Endothelial cell of umbilical vein (primary cell): ENCODE measurements at regions not wholly inside any gene's neighbourhood (a gene's known extent, or its start where the extent isn't known, plus 50 kb on each side); places are given as distances from the start of the nearest gene placed in this dataset.

Experiments used
- BruUV-seq: library from RNA; stranded (reverse); fragments of 400-500 nt; replicated peaks from 2 replicates; lab custom pipeline; 2021; lab: Mats Ljungman, UMichigan
- CTCF ChIA-PET: fragments of 300-600, 350-600 bp; sonication (Branson Sonifier 250); formaldehyde crosslinking; loops from one replicate; lab custom pipeline; 2021; ENCODE audit warnings: antibody characterized with exemption, inconsistent platforms; lab: Charles Lee
- POLR2A ChIA-PET: fragments of 300-600, 350-600 bp; sonication (Branson Sonifier 250); formaldehyde crosslinking; loops from one replicate; lab custom pipeline; 2021; ENCODE audit warnings: antibody characterized with exemption, inconsistent platforms; lab: Charles Lee
- DNase-seq: peaks from one replicate; pipeline ENCODE4 v3.0.0-alpha.2; 2011; ENCODE audit warnings: low read depth, low spot score
- FAIRE-seq: peaks from 2 replicates; lab custom pipeline; 2011; peaks lifted over from hg19 to GRCh38; lab: Jason Lieb, UNC
- H2AFZ ChIP-seq: 2 replicates; pipeline ENCODE4 v1.6.0; 2012; ENCODE audit warnings: low read depth, low read length, control low read depth, inconsistent platforms
- H3K27ac ChIP-seq: 2 replicates; pipeline ENCODE4 v1.5.1; 2011; ENCODE audit warnings: low read depth, mild to moderate bottlenecking, control low read depth, low read length, moderate library complexity; ENCODE audit not compliant: insufficient read depth
- H3K27me3 ChIP-seq, 2 experiments: 2 replicates each; pipeline versions ENCODE4 v1.6.0 to v1.6.1; 2011; ENCODE audit warnings: low read length in 2 of 2, mixed read lengths in 1 of 2; ENCODE audit not compliant: control insufficient read depth in 2 of 2, insufficient read depth in 2 of 2
- H3K36me3 ChIP-seq, 2 experiments: 2 replicates in 1 of 2; 3 replicates in 1 of 2; pipeline ENCODE4 v1.5.1; 2011; ENCODE audit warnings: low read length in 2 of 2, mild to moderate bottlenecking in 1 of 2, moderate library complexity in 1 of 2; ENCODE audit not compliant: control insufficient read depth in 2 of 2, insufficient read depth in 2 of 2; ENCODE audit errors: extremely low read depth in 1 of 2
- H3K4me1 ChIP-seq: 3 replicates; pipeline ENCODE4 v1.5.1; 2011; ENCODE audit warnings: mild to moderate bottlenecking, low read length; ENCODE audit not compliant: control insufficient read depth, insufficient read depth; ENCODE audit errors: extremely low read depth
- H3K4me2 ChIP-seq: 2 replicates; pipeline ENCODE4 v1.6.1; 2011; ENCODE audit warnings: low read length, control low read depth, mixed read lengths; ENCODE audit not compliant: insufficient read depth
- H3K4me3 ChIP-seq, 3 experiments: fragments of 200-600 bp in 1 of 3; sonication (generic), shearing (Covaris generic) in 1 of 3; replicated peaks in 1 of 3; 2 replicates each; pipeline ENCODE4 v1.5.1; 2011 to 2016; ENCODE audit warnings: control low read depth in 3 of 3, low read length in 3 of 3, mild to moderate bottlenecking in 2 of 3, inconsistent platforms in 1 of 3, low read depth in 1 of 3, moderate library complexity in 1 of 3; ENCODE audit not compliant: insufficient read depth in 1 of 3
- H3K79me2 ChIP-seq: 2 replicates; pipeline ENCODE4 v1.6.0; 2012; ENCODE audit warnings: low read length, inconsistent platforms; ENCODE audit not compliant: control insufficient read depth, insufficient read depth
- H3K9ac ChIP-seq: replicated peaks from 2 replicates; pipeline ENCODE3; 2011; ENCODE audit warnings: low read length, control low read depth; ENCODE audit not compliant: insufficient read depth; ENCODE audit errors: extremely low read depth
- H3K9me1 ChIP-seq: replicated peaks from 3 replicates; pipeline ENCODE4 v1.6.0; 2011; ENCODE audit warnings: mild to moderate bottlenecking, low read length; ENCODE audit not compliant: control insufficient read depth, insufficient read depth; ENCODE audit errors: extremely low read depth
- H3K9me3 ChIP-seq: replicated peaks from 2 replicates; pipeline ENCODE4 v1.5.1; 2012; ENCODE audit warnings: low read length, inconsistent platforms; ENCODE audit not compliant: control insufficient read depth, insufficient read depth
- H4K20me1 ChIP-seq: replicated peaks from 2 replicates; pipeline ENCODE3; 2011; ENCODE audit warnings: mild to moderate bottlenecking, low read length; ENCODE audit not compliant: control insufficient read depth, insufficient read depth; ENCODE audit errors: extremely low read depth
- CTCF ChIP-seq, 2 donors: IDR thresholded peaks; 1 replicate in 1 of 2; 2 replicates in 1 of 2; pipeline ENCODE4 v1.5.1; 2011; ENCODE audit warnings: low read length in 2 of 2, mild to moderate bottlenecking in 2 of 2, moderate library complexity in 2 of 2, control low read depth in 1 of 2, inconsistent platforms in 1 of 2, low read depth in 1 of 2; ENCODE audit not compliant: insufficient read depth in 1 of 2; ENCODE audit errors: extremely low read depth in 1 of 2
- EZH2 ChIP-seq: IDR thresholded peaks from 2 replicates; pipeline ENCODE4 v1.6.1; 2012; ENCODE audit warnings: borderline replicate concordance, low read depth, mild to moderate bottlenecking, moderate library complexity, low read length, inconsistent platforms; ENCODE audit not compliant: severe bottlenecking
- FOS ChIP-seq: IDR thresholded peaks from 2 replicates; pipeline ENCODE4 v1.6.1; 2011; ENCODE audit warnings: mild to moderate bottlenecking, low read length, moderate library complexity, borderline replicate concordance; ENCODE audit not compliant: insufficient read depth
- GATA2 ChIP-seq: IDR thresholded peaks from 2 replicates; pipeline ENCODE4 v1.7.0; 2011; ENCODE audit warnings: low read depth, mild to moderate bottlenecking, moderate library complexity, mixed read lengths, low read length; ENCODE audit not compliant: insufficient read length, insufficient read depth
- JUN ChIP-seq: IDR thresholded peaks from 2 replicates; pipeline ENCODE4 v1.6.1; 2011; ENCODE audit warnings: borderline replicate concordance, low read depth; ENCODE audit not compliant: insufficient read length, insufficient read depth
- MAX ChIP-seq: IDR thresholded peaks from 2 replicates; pipeline ENCODE4 v1.6.1; 2011; ENCODE audit not compliant: insufficient read depth, insufficient read length
- MYC ChIP-seq: IDR thresholded peaks from one replicate; pipeline ENCODE4 v1.6.1; 2011; ENCODE audit warnings: mild to moderate bottlenecking, low read depth, low read length
- POLR2A ChIP-seq: IDR thresholded peaks from 2 replicates; pipeline ENCODE4 v1.6.1; 2012; ENCODE audit warnings: low read depth, mild to moderate bottlenecking, control low read depth, low read length
- POLR2AphosphoS5 ChIP-seq: IDR thresholded peaks from 2 replicates; pipeline ENCODE4 v1.6.1; 2012; ENCODE audit warnings: low read depth, mild to moderate bottlenecking, control low read depth, low read length, moderate library complexity; ENCODE audit not compliant: insufficient read depth
- dilution Hi-C: fragments of 300-500 bp; cut with MboI; formaldehyde crosslinking; loops from one replicate; pipeline ENCODE4 v1.15.0; 2019; ENCODE audit warnings: low sequenced_read_pairs; ENCODE audit not compliant: extremely low pct_ligation_motif_present
- intact Hi-C: fragments of 100-400 bp; cut with micrococcal nuclease; formaldehyde crosslinking; loops from one replicate; pipeline ENCODE4 v1.10.0; 2022

GRCh38 chr2:226310146-226310545 is 489.5 kb downstream of the IRS1 start:
- TF ChIP-seq MAX (no peak), JUN (no peak), EZH2 (no peak), CTCF (IDR thresholded peaks at IDR 0.05; ENCODE audit: extremely low read depth in 1 of 2, insufficient read depth in 1 of 2, low read depth in 1 of 2, low read length in 2 of 2) (no peak), MYC (no peak), POLR2A (no peak), GATA2 (no peak), POLR2AphosphoS5 (no peak), FOS (no peak)
- H3K4me3 ChIP-seq: no peak overlapping the region
- DNase-seq (no peak), FAIRE-seq (no peak)
- H3K4me2 ChIP-seq: no peak overlapping the region
- no peak overlapping the region for H2AFZ ChIP-seq
- no TSS peak for BruUV-seq
- no peak overlapping the region for H3K9ac ChIP-seq
- H4K20me1 ChIP-seq: peaks cover 2% of the 10 kb centered on the region
- H3K36me3 ChIP-seq: no peaks in the 10 kb centered on the region
- dilution Hi-C loops (no loop called here), intact Hi-C loops (no loop called here)
- no peak overlapping the region for H3K27ac ChIP-seq
- H3K9me1 ChIP-seq: no peaks in the 10 kb centered on the region
- no peaks in the 10 kb centered on the region for H3K4me1 ChIP-seq
- no peaks in the 10 kb centered on the region for H3K79me2 ChIP-seq
- no peaks in the 10 kb centered on the region for H3K27me3 ChIP-seq
- H3K9me3 ChIP-seq: peaks cover 2% of the 10 kb centered on the region
- ChIA-PET CTCF (no interaction called here), POLR2A (no interaction called here)
